8988T (cell line): ENCODE measurements at regions not wholly inside any gene's neighbourhood (a gene's known extent, or its start where the extent isn't known, plus 50 kb on each side); places are given as distances from the start of the nearest gene placed in this dataset.
"Not testable (repeated sequence)": the region's sequence is repeated elsewhere in the genome, so short reads cannot be mapped to it uniquely, and the experiment has no call there.

Source experiments
- DNase-seq: peaks from one replicate; pipeline ENCODE4 v3.0.0; 2011

GRCh38 chr7:156022483-156023459 is 210.5 kb upstream of the SHH start:
- DNase-seq = no peak

GRCh38 chr7:156021471-156021870 is 209.2 kb upstream of the SHH start:
- no peak for DNase-seq

GRCh38 chr7:156020566-156020965 is 208.3 kb upstream of the SHH start:
- DNase-seq = no peak

- DNase-seq = no peak
These were observed 207.7 kb upstream of the SHH start for GRCh38 chr7:156019776-156020565.

GRCh38 chr7:156019308-156019707 is 207.0 kb upstream of the SHH start:
- no peak for DNase-seq

GRCh38 chr7:156017916-156018700 is 205.8 kb upstream of the SHH start:
- DNase-seq = no peak

- DNase-seq = no peak
These were observed 205.2 kb upstream of the SHH start for GRCh38 chr7:156017431-156017830.

GRCh38 chr7:156015237-156016020 is 203.2 kb upstream of the SHH start:
- DNase-seq = no peak

GRCh38 chr7:156014808-156015207 is 202.5 kb upstream of the SHH start:
- DNase-seq = no peak

GRCh38 chr7:156014201-156014600 is 201.9 kb upstream of the SHH start:
- no peak for DNase-seq

GRCh38 chr7:156012412-156012811 is 200.1 kb upstream of the SHH start:
- DNase-seq = no peak

GRCh38 chr7:156009569-156009968 is 197.3 kb upstream of the SHH start:
- DNase-seq = no peak

GRCh38 chr7:156006876-156007275 is 194.6 kb upstream of the SHH start:
- DNase-seq = not testable (repeated sequence)

GRCh38 chr7:156006024-156006423 is 193.8 kb upstream of the SHH start:
- no peak for DNase-seq

GRCh38 chr7:156005202-156005691 is 193.0 kb upstream of the SHH start:
- DNase-seq = no peak

- DNase-seq = no peak
These were observed 192.3 kb upstream of the SHH start for GRCh38 chr7:156004265-156005201.

GRCh38 chr7:156003220-156004162 is 191.2 kb upstream of the SHH start:
- DNase-seq = no peak

- DNase-seq = no peak
These were observed 190.3 kb upstream of the SHH start for GRCh38 chr7:156002362-156003066.
